GM19043 (cell line): ENCODE measurements at regions not wholly inside any gene's neighbourhood (a gene's known extent, or its start where the extent isn't known, plus 50 kb on each side); places are given as distances from the start of the nearest gene placed in this dataset.
"Not testable (repeated sequence)": the region's sequence is repeated elsewhere in the genome, so short reads cannot be mapped to it uniquely, and the experiment has no call there.

Experiments
- ATAC-seq: cut with Tn5 transposase; IDR thresholded peaks from one replicate; pipeline ENCODE4 v1.9.1; 2021; ENCODE audit warnings: low read depth; ENCODE audit not compliant: unreplicated experiment

DNA sequence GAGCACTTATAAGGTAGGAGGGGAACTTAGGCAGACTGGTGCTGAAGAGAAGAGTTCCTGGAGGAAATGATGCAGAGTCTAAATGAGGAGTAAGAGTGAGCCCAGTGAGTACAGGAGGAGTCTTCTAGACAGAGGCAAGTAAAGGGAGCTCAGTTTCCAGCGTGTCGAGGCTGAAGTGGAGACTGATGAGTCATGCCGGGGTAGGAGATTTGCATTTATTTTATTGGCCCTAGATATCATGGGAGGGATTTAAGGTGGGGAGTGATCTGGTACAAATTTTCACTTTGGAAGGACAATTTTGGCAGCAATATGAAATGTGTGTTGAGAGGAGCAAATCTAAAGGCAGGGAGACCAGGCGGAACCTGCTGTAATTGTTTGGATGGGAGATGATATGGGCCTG, 157.5 kb downstream of the TTC8 start:
- no peak for ATAC-seq

DNA sequence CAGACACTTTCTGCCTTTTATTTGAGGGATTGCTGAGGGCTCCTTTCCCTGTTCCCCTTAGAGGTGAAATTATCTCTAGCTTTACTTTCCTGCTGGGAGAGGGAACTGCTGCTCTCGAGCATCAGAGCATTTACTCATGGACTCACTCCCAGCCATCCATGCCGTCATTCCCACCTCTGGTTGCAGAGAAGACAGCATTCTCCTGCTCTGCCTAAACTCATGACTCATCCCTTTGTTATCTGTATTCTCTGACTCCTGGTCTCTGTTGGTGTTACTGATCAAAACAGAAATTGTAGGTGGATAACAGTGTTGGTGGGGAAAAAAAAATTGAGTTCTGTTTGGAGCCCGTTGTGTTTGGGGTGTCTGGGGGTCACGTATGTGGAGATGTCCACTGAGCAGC, 159.3 kb downstream of the TTC8 start:
- no peak for ATAC-seq

DNA sequence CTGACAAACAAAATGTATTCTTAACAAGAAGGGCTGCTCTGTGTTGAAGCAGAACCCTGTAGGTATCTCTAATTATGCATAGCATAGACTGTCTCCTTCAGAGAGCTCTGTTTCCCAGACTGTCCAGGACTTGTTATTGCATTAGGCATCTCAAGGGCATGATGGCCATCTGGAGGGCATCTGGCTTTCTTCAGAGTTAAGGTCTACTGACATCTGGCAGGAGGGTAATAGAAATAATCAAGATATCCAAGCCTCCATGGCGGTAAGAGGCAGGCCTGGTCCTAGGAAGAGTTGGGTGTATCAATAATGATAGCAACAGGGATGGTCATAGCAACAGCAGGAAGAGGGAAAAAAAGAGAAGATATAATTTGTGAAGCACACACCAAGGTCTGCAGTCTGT, 161.2 kb downstream of the TTC8 start:
- no peak for ATAC-seq

- ATAC-seq = no peak
Measured at GRCh38 chr14:88986146-88986841, 161.8 kb downstream of the TTC8 start.

- not testable (repeated sequence) for ATAC-seq
Measured at GRCh38 chr14:88986908-88987307, 162.5 kb downstream of the TTC8 start.

DNA sequence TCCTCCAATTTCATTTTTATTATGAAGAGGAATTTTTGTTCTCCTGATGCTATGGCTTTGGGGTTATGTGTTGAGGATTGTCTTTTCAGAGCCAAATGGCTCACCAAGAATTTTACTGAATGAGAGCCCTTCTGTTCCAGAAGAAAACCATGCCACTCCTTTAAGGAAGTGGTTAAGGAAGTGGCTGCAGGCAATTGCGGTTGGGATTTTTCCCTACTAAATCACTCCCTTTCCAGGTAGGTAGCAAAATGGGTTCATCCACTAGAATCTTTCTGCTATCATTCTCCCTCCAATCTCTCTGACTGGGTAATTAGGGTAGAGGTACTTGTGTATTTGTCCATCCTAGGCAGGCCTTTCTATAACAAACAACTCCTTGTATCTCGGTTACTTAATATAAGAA, 163.1 kb downstream of the TTC8 start:
- ATAC-seq = no peak

DNA sequence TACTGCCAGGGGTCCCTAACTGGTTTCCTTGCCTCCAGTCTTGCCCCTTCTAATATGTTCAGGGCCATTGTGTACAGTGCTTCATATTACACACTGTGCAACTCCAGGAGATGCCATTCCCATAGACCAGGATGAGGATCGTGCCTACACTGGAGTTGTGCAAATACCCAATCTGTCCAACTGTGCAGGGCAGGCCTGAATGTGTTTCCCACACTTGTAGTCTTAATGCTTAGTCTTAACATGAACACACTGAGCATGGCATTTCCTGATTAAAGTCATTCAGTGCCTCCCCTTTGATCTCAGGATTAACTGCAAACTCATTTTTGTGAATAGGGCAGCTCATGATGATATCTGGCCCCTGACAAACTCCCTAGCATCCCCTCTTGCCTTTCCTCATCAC, 165.5 kb downstream of the TTC8 start:
- ATAC-seq = no peak

DNA sequence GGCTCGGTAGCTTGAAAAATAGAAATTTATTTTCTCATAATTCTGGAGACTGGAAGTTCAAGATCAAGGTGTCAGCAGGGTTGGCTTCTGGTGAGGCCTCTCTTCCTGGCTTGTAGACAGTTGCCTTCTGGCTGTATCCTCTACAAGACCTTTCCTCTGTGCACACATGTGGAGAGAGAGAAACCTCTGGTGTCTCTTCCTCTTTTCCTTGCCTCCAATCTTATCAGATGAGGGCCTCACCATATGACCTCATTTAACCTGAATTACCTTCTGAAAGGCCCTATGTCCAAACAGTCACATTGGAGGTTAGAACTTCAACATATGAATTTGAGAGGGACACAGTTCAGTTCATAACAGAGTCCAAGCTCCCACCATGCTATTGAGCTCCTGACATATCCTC, 166.4 kb downstream of the TTC8 start:
- ATAC-seq = no peak

- ATAC-seq = no peak
Measured at GRCh38 chr14:88992011-88992410, 167.6 kb downstream of the TTC8 start.

- ATAC-seq = no peak
Measured at GRCh38 chr14:88993946-88994345, 169.5 kb downstream of the TTC8 start.

- ATAC-seq = no peak
Measured at GRCh38 chr14:88995437-88996198, 171.2 kb downstream of the TTC8 start.

DNA sequence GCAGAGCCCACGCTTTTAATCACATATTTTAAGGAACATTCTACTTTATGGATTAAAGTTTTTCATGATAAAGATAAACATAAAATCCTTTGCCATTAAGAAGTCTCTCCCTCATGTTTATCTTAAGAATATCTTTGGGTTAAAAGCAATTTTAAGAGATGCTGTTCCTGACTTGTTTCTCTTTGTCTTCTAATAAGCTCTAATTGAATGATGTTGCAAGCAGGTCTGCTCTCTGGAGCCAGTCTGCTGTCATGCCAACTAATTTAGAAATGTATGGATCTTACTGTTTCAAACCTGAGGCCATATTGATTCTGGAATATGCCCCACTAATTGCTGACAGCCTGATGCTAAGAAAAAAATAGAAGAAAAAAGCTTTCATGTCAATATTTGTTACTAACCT, 173.6 kb downstream of the TTC8 start:
- ATAC-seq = no peak

- ATAC-seq = no peak
Measured at GRCh38 chr14:88999137-88999536, 174.7 kb downstream of the TTC8 start.

GRCh38 chr14:89000007-89000942, 175.8 kb downstream of the TTC8 start:
- no peak for ATAC-seq

GRCh38 chr14:89004166-89004565, 179.7 kb downstream of the TTC8 start:
- ATAC-seq = no peak

DNA sequence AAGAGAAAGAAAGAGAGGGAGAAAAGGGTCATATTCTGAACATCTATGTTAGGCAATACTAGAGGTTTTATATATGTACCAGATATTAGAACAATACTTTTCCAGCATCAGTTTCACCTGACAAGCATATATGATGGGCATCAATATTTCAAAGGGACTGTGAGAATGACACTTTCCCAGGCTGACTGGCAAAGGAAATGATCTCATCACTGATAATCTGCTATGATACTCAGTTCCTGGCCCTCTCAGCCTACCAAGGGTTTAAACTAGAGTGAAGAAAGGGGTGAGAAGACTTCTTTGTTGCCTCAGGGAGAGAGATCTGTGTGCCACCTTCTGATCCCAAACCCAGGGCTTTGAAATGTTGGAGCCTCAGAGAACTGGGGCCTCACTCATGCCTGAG, 183.5 kb downstream of the TTC8 start:
- ATAC-seq = no peak

DNA sequence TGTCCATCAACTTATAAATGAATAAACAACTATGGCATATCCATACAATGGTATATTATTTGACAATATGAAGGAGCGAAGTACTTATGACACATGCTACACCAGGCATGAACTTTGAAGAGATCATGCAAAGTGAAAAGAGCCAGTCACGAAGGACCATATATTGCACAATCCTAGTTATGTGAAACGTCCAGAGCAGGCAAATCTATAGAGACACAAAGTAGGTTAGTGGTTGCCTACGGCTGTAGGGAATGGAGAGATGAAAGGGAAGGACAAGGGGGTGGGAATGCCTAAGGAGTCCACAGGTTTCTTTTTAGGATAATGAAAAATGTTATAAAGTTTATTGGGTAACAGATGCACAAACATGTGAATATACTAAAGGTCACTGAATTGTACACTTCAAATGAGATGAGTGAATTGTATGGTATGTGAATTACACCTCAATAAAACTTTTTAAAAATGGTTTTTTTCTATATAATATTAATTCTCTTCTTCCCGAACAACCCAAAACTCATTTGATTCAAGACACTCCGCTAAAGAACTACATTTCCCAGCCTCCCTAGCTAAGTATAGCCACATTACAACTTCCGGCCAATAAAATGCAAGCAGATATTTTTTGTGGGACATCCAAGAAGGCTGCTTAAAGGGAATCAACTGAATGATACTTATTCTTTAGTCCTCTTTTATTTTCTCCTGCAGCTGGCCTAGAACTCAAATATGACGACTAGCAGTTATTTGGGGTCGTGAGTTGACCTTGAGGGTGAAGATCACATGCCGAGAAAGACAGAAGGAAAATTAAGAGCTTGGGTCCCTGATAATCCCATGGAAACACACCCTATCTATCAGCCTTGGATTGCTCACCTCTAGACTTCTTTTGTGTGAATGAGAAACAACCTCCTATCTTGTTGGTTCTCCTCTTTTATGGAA, 187.2 kb downstream of the TTC8 start:
- ATAC-seq = no peak

- no peak for ATAC-seq
Measured at GRCh38 chr14:89012282-89013097, 188.0 kb downstream of the TTC8 start.

DNA sequence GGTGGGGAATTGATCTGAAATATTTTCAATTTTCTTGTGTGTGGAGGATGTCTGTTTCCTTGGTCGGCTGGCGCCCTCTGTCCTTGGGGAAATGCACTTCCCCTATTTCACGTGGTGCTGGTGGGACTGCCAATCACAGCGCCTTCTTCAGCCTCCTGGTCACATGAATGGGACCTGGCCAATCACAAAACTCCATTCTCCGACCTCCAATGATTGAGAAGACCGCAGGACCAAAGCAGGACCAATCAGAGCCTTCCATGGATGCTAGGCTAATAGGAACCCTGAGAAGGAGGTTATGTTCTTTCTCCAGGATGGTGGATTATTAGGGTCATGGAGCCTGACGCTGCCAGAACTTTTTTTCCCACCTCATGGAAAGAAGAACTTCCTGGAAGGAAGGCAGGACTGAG, 188.7 kb downstream of the TTC8 start:
- no peak for ATAC-seq
